ENCODE measurements at regions not wholly inside any gene's neighbourhood (a gene's known extent, or its start where the extent isn't known, plus 50 kb on each side); places are given as distances from the start of the nearest gene placed in this dataset.

GRCh38 chr7:22669692-22670421 is 57.1 kb upstream of the IL6 start:
- no peak for TF ChIP-seq CTCF (IDR thresholded peaks at IDR 0.05; ENCODE audit: low read depth, low read length, missing control alignments)
- in situ Hi-C loops (cut with HindIII; ENCODE audit: low sequenced_read_pairs) = no loop called here
- no peak for DNase-seq (ENCODE audit: low read depth)
- no peak overlapping the region for H3K4me3 ChIP-seq (ENCODE audit: low read depth, low read length)

GRCh38 chr7:22668971-22669401 is 58.0 kb upstream of the IL6 start:
- in situ Hi-C loops (cut with HindIII; ENCODE audit: low sequenced_read_pairs) = no loop called here
- no peak for TF ChIP-seq CTCF (IDR thresholded peaks at IDR 0.05; ENCODE audit: low read depth, low read length, missing control alignments)
- H3K4me3 ChIP-seq (ENCODE audit: low read depth, low read length) = no peak overlapping the region
- no peak for DNase-seq (ENCODE audit: low read depth)

GRCh38 chr7:22667562-22668239 is 59.3 kb upstream of the IL6 start:
- no peak for TF ChIP-seq CTCF (IDR thresholded peaks at IDR 0.05; ENCODE audit: low read depth, low read length, missing control alignments)
- DNase-seq (ENCODE audit: low read depth) = no peak
- H3K4me3 ChIP-seq (ENCODE audit: low read depth, low read length) = no peak overlapping the region
- in situ Hi-C loops (cut with HindIII; ENCODE audit: low sequenced_read_pairs) = no loop called here

- no peak overlapping the region for H3K4me3 ChIP-seq (ENCODE audit: low read depth, low read length)
- no peak for DNase-seq (ENCODE audit: low read depth)
- no peak for TF ChIP-seq CTCF (IDR thresholded peaks at IDR 0.05; ENCODE audit: low read depth, low read length, missing control alignments)
- in situ Hi-C loops (cut with HindIII; ENCODE audit: low sequenced_read_pairs) = no loop called here
Observed at GRCh38 chr7:22667187-22667561, 59.8 kb upstream of the IL6 start.

GRCh38 chr7:22666732-22667131 is 60.3 kb upstream of the IL6 start:
- no peak for DNase-seq (ENCODE audit: low read depth)
- no peak overlapping the region for H3K4me3 ChIP-seq (ENCODE audit: low read depth, low read length)
- in situ Hi-C loops (cut with HindIII; ENCODE audit: low sequenced_read_pairs) = no loop called here
- no peak for TF ChIP-seq CTCF (IDR thresholded peaks at IDR 0.05; ENCODE audit: low read depth, low read length, missing control alignments)

- in situ Hi-C loops (cut with HindIII; ENCODE audit: low sequenced_read_pairs) = no loop called here
- DNase-seq (ENCODE audit: low read depth) = no peak
- no peak overlapping the region for H3K4me3 ChIP-seq (ENCODE audit: low read depth, low read length)
- no peak for TF ChIP-seq CTCF (IDR thresholded peaks at IDR 0.05; ENCODE audit: low read depth, low read length, missing control alignments)
Observed at GRCh38 chr7:22665923-22666322, 61.1 kb upstream of the IL6 start.

All from astrocyte of the cerebellum (primary cell).